ENCODE measurements at regions not wholly inside any gene's neighbourhood (a gene's known extent, or its start where the extent isn't known, plus 50 kb on each side); places are given as distances from the start of the nearest gene placed in this dataset.

DNA sequence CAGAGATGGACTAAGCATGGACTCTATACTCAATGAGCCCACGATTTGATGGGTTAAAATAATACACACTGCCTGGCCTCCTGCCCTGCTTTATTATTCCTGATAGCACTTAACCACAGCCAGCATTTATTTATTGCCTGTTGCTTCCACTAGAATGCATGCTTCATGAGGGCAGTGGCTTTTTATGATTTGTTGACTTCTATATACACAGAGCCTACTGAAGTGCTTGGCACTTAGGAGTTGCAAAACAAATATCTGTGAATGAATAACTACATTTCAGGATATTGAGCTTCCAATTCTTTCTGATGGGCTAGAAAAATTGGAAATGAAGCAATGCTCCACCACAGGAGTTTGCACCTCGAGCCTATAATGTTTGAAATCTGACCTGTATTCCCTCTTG lies 513.6 kb upstream of the ZMIZ1 start:
- no peaks in the 10 kb centered on the region for H3K36me3 ChIP-seq (replicated peaks in 1 of 2)
- H3K4me3 ChIP-seq = no peak overlapping the region
- no peak for TF ChIP-seq POLR2A (IDR thresholded peaks at IDR 0.05)
- TF ChIP-seq, protein P1, sequence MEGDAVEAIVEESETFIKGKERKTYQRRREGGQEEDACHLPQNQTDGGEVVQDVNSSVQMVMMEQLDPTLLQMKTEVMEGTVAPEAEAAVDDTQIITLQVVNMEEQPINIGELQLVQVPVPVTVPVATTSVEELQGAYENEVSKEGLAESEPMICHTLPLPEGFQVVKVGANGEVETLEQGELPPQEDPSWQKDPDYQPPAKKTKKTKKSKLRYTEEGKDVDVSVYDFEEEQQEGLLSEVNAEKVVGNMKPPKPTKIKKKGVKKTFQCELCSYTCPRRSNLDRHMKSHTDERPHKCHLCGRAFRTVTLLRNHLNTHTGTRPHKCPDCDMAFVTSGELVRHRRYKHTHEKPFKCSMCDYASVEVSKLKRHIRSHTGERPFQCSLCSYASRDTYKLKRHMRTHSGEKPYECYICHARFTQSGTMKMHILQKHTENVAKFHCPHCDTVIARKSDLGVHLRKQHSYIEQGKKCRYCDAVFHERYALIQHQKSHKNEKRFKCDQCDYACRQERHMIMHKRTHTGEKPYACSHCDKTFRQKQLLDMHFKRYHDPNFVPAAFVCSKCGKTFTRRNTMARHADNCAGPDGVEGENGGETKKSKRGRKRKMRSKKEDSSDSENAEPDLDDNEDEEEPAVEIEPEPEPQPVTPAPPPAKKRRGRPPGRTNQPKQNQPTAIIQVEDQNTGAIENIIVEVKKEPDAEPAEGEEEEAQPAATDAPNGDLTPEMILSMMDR (IDR thresholded peaks at IDR 0.05) = no peak
- DNase-seq = no peak
- H3K27ac ChIP-seq = no peak overlapping the region
- H3K9me3 ChIP-seq (replicated peaks in 1 of 3) = no peaks in the 10 kb centered on the region
- no peaks in the 10 kb centered on the region for H3K27me3 ChIP-seq
- H3K4me1 ChIP-seq (replicated peaks in 1 of 2) = peaks cover 0 to 12% of the 10 kb centered on the region in 2 donors
- intact Hi-C loops (cut with DNase I) = no loop called here
- WGBS, 4 donors = 56 to 77% (median 70%) methylated on average over 2 of the region's 2 CpGs

DNA sequence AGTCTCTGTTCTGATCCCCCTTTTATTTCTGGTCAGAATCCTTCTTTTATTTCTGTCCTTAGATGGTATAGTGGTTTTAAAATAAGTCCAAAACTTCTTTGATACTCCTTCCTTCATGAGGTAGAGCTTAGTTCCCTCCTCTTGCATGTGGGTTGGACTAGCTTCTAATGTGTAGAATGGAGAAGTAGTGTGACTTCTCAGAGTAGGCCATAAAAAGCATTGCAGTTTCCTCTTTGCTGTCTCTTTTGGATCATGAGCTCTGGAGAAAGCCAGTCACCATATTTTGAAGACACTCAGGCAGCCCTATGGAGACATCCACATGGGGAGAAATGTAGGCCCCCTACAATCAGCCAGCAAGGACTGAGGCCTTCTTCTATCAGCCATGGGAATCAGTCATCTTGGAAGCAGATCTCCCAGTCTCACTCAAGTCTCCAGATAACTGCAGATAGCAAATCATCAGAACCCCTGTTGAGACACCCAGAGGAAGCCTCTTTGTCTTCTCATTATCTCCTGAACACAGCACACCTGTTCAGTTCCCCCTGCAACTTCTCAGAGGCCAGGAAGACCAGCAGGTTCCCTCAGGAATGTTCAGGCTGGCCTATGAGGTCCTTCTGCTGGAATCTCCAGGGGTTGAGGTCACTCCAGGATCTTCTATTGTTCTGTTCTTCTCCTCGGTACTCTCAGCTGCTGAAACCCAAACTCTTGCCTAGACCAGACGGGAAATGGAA lies 511.9 kb upstream of the ZMIZ1 start:
- peaks cover 0 to 8% of the 10 kb centered on the region in 2 donors for H3K4me1 ChIP-seq (replicated peaks in 1 of 2)
- intact Hi-C loops (cut with DNase I) = no loop called here
- no peak overlapping the region for H3K4me3 ChIP-seq
- no peak for DNase-seq
- TF ChIP-seq, protein P1 (IDR thresholded peaks at IDR 0.05) = no peak
- no peak for TF ChIP-seq POLR2A (IDR thresholded peaks at IDR 0.05)
- H3K36me3 ChIP-seq (replicated peaks in 1 of 2) = no peaks in the 10 kb centered on the region
- WGBS, 4 donors = 91 to 95% (median 93%) methylated on average over 2 of the region's 2 CpGs
- H3K27me3 ChIP-seq = no peaks in the 10 kb centered on the region
- H3K27ac ChIP-seq = no peak overlapping the region
- no peaks in the 10 kb centered on the region for H3K9me3 ChIP-seq (replicated peaks in 1 of 3)

DNA sequence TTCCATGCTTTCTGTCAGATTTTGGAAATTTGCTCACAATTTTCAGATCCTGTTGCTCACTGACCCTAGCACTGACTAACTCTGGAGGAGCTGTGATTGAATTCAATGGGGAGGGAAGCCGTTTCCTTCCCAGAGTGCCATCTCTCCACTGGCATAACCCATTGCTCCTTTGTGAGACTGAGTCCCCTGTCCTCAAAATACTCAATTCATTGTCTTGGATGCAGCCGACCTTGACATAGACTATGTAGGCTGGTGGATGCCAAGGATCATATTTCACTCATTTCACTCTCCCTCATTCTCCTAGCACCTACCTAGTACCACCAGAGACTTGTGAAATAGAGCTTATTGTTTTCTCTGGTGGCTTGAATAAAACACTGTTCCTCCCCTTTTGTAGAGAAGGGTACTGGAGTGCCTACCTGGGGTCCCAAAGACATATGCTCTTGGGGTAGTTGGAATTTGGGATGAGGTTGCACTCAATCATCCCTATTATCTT lies 511.3 kb upstream of the ZMIZ1 start:
- no peak for DNase-seq
- H3K4me1 ChIP-seq (replicated peaks in 1 of 2) = peaks cover 0 to 4% of the 10 kb centered on the region in 2 donors
- no peaks in the 10 kb centered on the region for H3K36me3 ChIP-seq (replicated peaks in 1 of 2)
- TF ChIP-seq, protein P1 (IDR thresholded peaks at IDR 0.05) = no peak
- no peak for TF ChIP-seq POLR2A (IDR thresholded peaks at IDR 0.05)
- intact Hi-C loops (cut with DNase I) = no loop called here
- 81 to 91% (median 83%) methylated on average over 2 of the region's 2 CpGs for WGBS, 4 donors
- no peak overlapping the region for H3K27ac ChIP-seq
- H3K27me3 ChIP-seq = no peaks in the 10 kb centered on the region
- no peaks in the 10 kb centered on the region for H3K9me3 ChIP-seq (replicated peaks in 1 of 3)
- no peak overlapping the region for H3K4me3 ChIP-seq

DNA sequence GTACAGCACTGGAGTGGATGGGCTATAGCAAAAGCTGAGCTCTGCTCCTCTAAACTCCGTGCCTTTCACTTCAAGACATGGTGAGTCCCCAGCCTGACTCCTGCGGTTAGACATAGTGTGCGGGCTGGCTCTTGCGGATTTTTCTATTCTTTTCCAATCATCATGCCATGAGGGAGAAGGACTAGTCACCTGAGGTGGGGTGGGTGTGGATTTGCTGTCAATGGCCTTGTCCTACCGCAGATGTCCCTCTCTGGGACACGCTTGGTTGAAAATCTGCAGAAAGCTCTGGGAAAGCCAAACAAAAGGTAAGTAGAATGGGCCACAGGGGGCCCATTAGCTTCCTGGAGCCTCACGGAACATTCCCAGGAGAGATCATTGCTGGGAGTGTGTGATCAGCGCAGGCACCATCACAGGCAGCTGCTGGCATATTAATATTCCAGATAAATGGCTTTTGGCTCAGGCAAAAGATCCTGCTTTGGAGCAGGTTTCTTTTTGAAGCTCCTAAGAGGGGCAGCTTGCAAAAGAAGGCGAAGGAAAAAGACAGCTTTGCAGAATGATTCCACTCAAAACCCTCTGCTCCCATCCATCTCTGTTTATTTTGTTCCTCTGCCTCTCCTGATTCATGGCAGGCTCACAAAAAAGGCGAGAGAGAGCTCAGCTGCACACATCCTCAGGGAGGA lies 509.0 kb upstream of the ZMIZ1 start:
- H3K4me3 ChIP-seq = no peak overlapping the region
- DNase-seq = no peak
- peak overlapping the region in 1 of 5 donors; percentile 37 for H3K27ac ChIP-seq
- H3K27me3 ChIP-seq = no peaks in the 10 kb centered on the region
- H3K9me3 ChIP-seq (replicated peaks in 1 of 3) = no peaks in the 10 kb centered on the region
- TF ChIP-seq POLR2A (IDR thresholded peaks at IDR 0.05) = no peak
- TF ChIP-seq, protein P1 (IDR thresholded peaks at IDR 0.05) = no peak
- WGBS, 4 donors = 77 to 93% (median 78%) methylated on average over 7 to 10 of the region's 10 CpGs
- H3K36me3 ChIP-seq (replicated peaks in 1 of 2) = no peaks in the 10 kb centered on the region
- intact Hi-C loops (cut with DNase I) = no loop called here
- no peaks in the 10 kb centered on the region for H3K4me1 ChIP-seq (replicated peaks in 1 of 2)
